Mesodermal cell (in vitro differentiated cells): ENCODE measurements at regions not wholly inside any gene's neighbourhood (a gene's known extent, or its start where the extent isn't known, plus 50 kb on each side); places are given as distances from the start of the nearest gene placed in this dataset.

Experiments used
- H3K27ac ChIP-seq: 2 replicates; pipeline ENCODE4 v1.7.0; 2013; ENCODE audit warnings: mild to moderate bottlenecking, low read depth, low read length, moderate library complexity; ENCODE audit not compliant: severe bottlenecking
- H3K36me3 ChIP-seq: 2 replicates; pipeline ENCODE4 v1.7.1; 2013; ENCODE audit warnings: mild to moderate bottlenecking, low read length, moderate library complexity; ENCODE audit not compliant: control insufficient read depth, insufficient read depth
- H3K4me1 ChIP-seq: one replicate; pipeline ENCODE4 v1.7.1; 2013; ENCODE audit warnings: mild to moderate bottlenecking, low read length; ENCODE audit not compliant: insufficient read depth, control insufficient read depth, poor library complexity, severe bottlenecking
- H3K4me3 ChIP-seq: 2 replicates; pipeline ENCODE4 v1.7.0; 2013; ENCODE audit warnings: low read length, control low read depth, mild to moderate bottlenecking; ENCODE audit not compliant: insufficient read depth, poor library complexity, severe bottlenecking; ENCODE audit errors: extremely low read depth
- H3K9me3 ChIP-seq: 2 replicates; pipeline ENCODE4 v1.7.1; 2013; ENCODE audit warnings: mild to moderate bottlenecking, low read length, moderate library complexity; ENCODE audit not compliant: control insufficient read depth
- WGBS, 2 experiments: methylation state at CpG; one replicate each; pipeline ENCODE4 v1.1.5; 2013; ENCODE audit warnings: missing lambda C conversion rate in 2 of 2; ENCODE audit not compliant: insufficient coverage in 2 of 2; 5-methylcytosine and 5-hydroxymethylcytosine counted together

- Histone ChIP-seq H3K27ac (no peak overlapping the region), H3K4me1 (no peaks in the 10 kb centered on the region), H3K36me3 (no peaks in the 10 kb centered on the region), H3K4me3 (no peak overlapping the region), H3K9me3 (no peaks in the 10 kb centered on the region)
- WGBS, 2 experiments = 100% methylated on average over 1 of the region's 4 CpGs; no CpG with 5 or more reads in 1 of the 2 experiments
Observed at GRCh38 chrX:40821780-40822179, 86.4 kb upstream of the MED14 start.

- Histone ChIP-seq H3K27ac (no peak overlapping the region), H3K4me3 (no peak overlapping the region), H3K36me3 (no peaks in the 10 kb centered on the region), H3K9me3 (no peaks in the 10 kb centered on the region), H3K4me1 (no peaks in the 10 kb centered on the region)
- 92 to 100% methylated on average over 1 to 4 of the region's 4 CpGs for WGBS, 2 experiments
Observed at GRCh38 chrX:40827331-40827730, 92.0 kb upstream of the MED14 start.

GRCh38 chrX:40831750-40832149 lies 96.4 kb upstream of the MED14 start:
- H3K27ac ChIP-seq = no peak overlapping the region
- no peaks in the 10 kb centered on the region for H3K4me1 ChIP-seq
- H3K36me3 ChIP-seq = no peaks in the 10 kb centered on the region
- no peaks in the 10 kb centered on the region for H3K9me3 ChIP-seq
- H3K4me3 ChIP-seq = no peak overlapping the region
- WGBS, 2 experiments = 91 to 100% methylated on average over 3 to 11 of the region's 12 CpGs

GRCh38 chrX:40832723-40833122 lies 97.4 kb upstream of the MED14 start:
- Histone ChIP-seq H3K9me3 (no peaks in the 10 kb centered on the region), H3K27ac (no peak overlapping the region), H3K4me3 (no peak overlapping the region), H3K4me1 (no peaks in the 10 kb centered on the region), H3K36me3 (no peaks in the 10 kb centered on the region)
- 94 to 98% methylated on average over 22 to 27 of the region's 39 CpGs for WGBS, 2 experiments

- H3K36me3 ChIP-seq = no peaks in the 10 kb centered on the region
- H3K9me3 ChIP-seq = no peaks in the 10 kb centered on the region
- 80 to 96% methylated on average over 1 to 32 of the region's 33 CpGs for WGBS, 2 experiments
- H3K4me3 ChIP-seq = no peak overlapping the region
- H3K4me1 ChIP-seq = no peaks in the 10 kb centered on the region
- no peak overlapping the region for H3K27ac ChIP-seq
Observed at GRCh38 chrX:40834225-40834624, 98.9 kb upstream of the MED14 start.

GRCh38 chrX:40835526-40835925 lies 100.2 kb upstream of the MED14 start:
- no peaks in the 10 kb centered on the region for H3K36me3 ChIP-seq
- WGBS, 2 experiments = 83 to 90% methylated on average over 2 to 5 of the region's 7 CpGs

GRCh38 chrX:40843643-40844042 lies 108.3 kb upstream of the MED14 start:
- H3K27ac ChIP-seq = no peak overlapping the region
- H3K36me3 ChIP-seq = no peaks in the 10 kb centered on the region
- H3K4me3 ChIP-seq = no peak overlapping the region
- H3K9me3 ChIP-seq = peaks cover 8% of the 10 kb centered on the region
- WGBS, 2 experiments = 100% methylated on average over 2 of the region's 2 CpGs
- peaks cover 15% of the 10 kb centered on the region for H3K4me1 ChIP-seq

More at GRCh38 chrX:40835526-40835925, 100.2 kb upstream of the MED14 start:
- Histone ChIP-seq H3K27ac (no peak overlapping the region), H3K9me3 (no peaks in the 10 kb centered on the region), H3K4me1 (no peaks in the 10 kb centered on the region), H3K4me3 (no peak overlapping the region)

GRCh38 chrX:40844471-40844870 lies 109.1 kb upstream of the MED14 start:
- WGBS, 2 experiments = 50% methylated on average over 1 of the region's 2 CpGs; no CpG with 5 or more reads in 1 of the 2 experiments
- peak overlapping the region; percentile 94 for H3K27ac ChIP-seq
- peaks cover 15% of the 10 kb centered on the region for H3K4me1 ChIP-seq
- peaks cover 8% of the 10 kb centered on the region for H3K9me3 ChIP-seq
- H3K36me3 ChIP-seq = no peaks in the 10 kb centered on the region
- no peak overlapping the region for H3K4me3 ChIP-seq

GRCh38 chrX:40845331-40845911 lies 110.1 kb upstream of the MED14 start:
- peak overlapping the region; percentile 94 for H3K27ac ChIP-seq
- H3K4me1 ChIP-seq = peaks cover 15% of the 10 kb centered on the region
- no CpG with 5 or more reads among the region's 5 CpGs for WGBS, 2 experiments
- H3K9me3 ChIP-seq = peaks cover 8% of the 10 kb centered on the region
- H3K4me3 ChIP-seq = no peak overlapping the region
- no peaks in the 10 kb centered on the region for H3K36me3 ChIP-seq

- no peak overlapping the region for H3K4me3 ChIP-seq
- 100% methylated on average over 1 of the region's 5 CpGs; no CpG with 5 or more reads in 1 of the 2 experiments for WGBS, 2 experiments
Observed at GRCh38 chrX:40849906-40850823, 114.8 kb upstream of the MED14 start.

GRCh38 chrX:40852586-40852985 lies 117.2 kb upstream of the MED14 start:
- Histone ChIP-seq H3K4me3 (no peak overlapping the region), H3K36me3 (no peaks in the 10 kb centered on the region), H3K27ac (no peak overlapping the region), H3K4me1 (peaks cover under 1% of the 10 kb centered on the region), H3K9me3 (no peaks in the 10 kb centered on the region)

More at GRCh38 chrX:40849906-40850823, 114.8 kb upstream of the MED14 start:
- H3K36me3 ChIP-seq = no peaks in the 10 kb centered on the region
- H3K4me1 ChIP-seq = peaks cover 8% of the 10 kb centered on the region
- no peak overlapping the region for H3K27ac ChIP-seq
- no peaks in the 10 kb centered on the region for H3K9me3 ChIP-seq
